Activated CD8-positive, alpha-beta memory T cell treated with anti-CD3 and anti-CD28 coated beads for 1 hour (primary cell): ENCODE measurements at regions not wholly inside any gene's neighbourhood (a gene's known extent, or its start where the extent isn't known, plus 50 kb on each side); places are given as distances from the start of the nearest gene placed in this dataset.

Source experiments
- DNase-seq, 2 donors: peaks; one replicate each; pipeline ENCODE4 v3.0.0-alpha.2; 2020; ENCODE audit warnings: low read depth in 1 of 2; ENCODE audit errors: extremely low read depth in 1 of 2

- DNase-seq = peak in 1 of 2 donors; percentile 26
These were observed 160.8 kb upstream of the TLE3 start for GRCh38 chr15:70258369-70259027.

- DNase-seq = no peak
These were observed 160.0 kb upstream of the TLE3 start for GRCh38 chr15:70257573-70258248.

DNA sequence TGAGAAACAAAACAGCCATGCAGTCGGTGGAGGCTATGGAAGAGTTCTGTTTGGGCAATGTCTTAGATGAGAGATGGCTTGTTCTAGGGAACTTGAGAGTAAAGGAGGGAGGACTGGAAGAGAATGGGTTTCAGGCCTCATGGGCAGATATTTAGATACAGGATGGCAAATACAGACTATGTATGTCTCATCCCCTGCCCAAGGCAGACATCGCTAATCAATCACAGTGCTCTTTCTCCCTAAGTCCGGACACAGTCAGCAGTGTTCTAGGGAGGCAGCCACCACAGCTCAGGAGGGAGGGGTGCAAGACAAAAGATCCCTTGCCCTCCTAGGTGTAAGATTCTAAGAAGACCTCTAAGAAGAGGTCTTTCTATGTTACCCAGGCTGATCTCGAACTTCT lies 159.3 kb upstream of the TLE3 start:
- DNase-seq = no peak

- DNase-seq = no peak
These were observed 156.7 kb upstream of the TLE3 start for GRCh38 chr15:70254311-70254869.

DNA sequence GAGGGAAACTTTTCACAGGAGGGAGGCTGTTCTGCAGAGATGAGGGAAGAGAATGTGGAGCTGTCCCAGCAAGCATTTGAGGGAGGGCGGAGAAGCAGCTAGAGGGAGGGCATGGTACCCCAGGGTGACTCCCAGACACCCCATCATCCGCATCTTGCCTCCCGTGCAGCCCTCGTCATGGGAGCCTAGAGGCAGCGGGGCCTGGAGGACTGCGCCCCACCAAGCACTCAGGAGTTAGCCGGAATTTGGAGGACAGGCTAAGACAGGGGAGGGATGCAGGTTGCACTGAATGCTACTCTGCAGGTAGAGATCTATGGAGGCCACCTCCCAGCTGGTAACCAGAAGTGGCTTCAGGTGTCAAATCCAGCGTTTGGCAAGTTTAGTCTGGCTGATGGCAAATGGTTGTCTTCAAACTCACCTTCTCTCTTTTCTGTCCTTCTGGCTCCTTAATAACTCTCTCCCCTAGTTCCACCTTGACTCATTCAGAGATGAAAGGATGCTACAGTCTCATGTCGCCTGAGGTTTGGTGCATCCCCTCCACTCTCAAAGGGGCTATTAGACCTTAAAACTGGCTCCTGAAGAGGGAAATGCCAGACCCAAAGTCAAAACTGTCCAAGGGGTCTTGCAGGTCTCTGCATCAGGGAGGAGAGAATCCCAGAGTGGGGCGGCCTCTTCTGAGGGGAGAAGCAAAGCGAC lies 155.9 kb upstream of the TLE3 start:
- no peak for DNase-seq

GRCh38 chr15:70252951-70253320 lies 155.2 kb upstream of the TLE3 start:
- no peak for DNase-seq

GRCh38 chr15:70252056-70252950 lies 154.6 kb upstream of the TLE3 start:
- DNase-seq = no peak

DNA sequence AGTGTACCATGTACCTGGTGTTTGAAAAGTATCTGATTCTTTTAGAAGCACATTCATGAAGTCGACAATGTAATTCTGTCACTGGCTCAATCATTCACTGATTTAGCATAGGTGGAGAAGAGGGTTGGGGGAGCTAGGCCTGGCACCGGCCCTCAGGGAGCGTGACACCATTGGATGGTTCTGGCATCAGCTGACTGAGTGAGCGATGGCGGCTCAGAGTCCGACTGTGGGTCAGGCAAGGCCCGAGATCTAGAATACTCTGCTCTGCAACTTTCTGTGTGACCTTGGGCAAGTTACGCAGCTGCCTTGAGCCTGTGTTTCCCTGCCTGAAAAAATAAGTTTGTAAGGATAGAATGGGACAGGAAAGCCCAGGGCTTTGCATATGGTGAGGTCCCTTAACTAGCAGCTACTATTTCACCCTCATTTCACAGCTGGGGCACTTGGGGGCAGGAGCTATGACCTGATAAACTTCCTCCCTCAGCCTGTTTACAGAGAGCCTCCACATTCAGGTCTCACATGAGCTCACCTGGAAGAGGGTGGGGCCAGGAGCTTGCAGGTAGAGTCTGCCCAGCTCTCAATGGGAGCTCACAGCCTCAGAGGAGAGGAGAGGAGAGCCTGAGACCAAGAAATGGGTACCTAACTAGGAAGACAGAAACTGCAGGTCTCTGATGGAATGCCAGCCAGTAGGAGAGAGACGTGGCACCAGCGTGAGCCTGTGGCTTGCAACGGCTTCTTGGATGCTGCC lies 153.7 kb upstream of the TLE3 start:
- no peak for DNase-seq

DNA sequence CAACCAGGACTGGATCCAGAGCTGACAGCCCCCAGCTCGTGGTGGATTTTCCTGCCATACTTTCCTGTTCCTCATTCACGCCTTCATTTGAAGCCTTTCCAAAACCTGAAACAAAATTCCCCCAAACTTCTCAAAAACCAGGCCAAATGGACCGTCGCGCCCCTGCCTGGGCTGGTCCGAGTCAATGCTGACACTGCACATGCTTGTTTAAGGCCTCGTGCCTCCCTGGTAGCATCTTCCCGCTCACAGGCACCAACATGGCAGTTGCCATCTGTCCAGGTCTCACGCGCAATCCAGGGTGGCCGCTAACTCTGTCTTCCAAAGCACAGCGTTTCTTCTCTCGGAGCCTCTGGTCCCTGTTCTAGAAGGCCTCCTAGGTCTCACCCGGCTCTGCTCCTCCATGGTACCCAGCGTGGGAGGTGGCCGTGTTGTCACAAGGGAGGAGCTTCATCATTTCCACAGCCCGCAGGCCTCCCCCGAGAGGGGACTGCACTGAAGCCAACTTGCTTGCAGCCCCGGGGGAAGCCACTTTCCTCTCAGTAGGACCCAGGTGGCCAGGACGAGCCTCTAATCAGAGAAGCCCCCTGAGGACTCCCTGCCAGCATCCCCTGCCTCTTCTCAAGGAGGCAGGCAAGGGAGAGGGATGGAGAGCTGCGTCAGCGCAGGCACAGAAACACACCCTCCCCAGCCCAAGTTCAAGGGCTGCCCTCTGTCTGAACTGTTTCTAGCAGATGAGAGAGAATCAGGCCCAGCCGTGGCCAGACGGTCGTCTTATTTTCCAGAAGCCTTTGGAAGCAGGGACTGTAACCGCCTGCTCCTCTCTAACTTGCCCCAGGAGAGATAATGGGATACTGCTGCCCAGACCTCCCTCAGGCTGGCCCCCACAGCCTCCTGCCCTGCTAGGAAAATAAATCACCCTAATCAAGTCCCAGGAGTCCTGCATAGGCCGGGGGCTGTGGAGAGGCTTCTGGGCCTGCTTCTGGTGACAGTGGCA lies 152.8 kb upstream of the TLE3 start:
- DNase-seq = no peak

GRCh38 chr15:70249616-70250015 lies 151.9 kb upstream of the TLE3 start:
- no peak for DNase-seq

DNA sequence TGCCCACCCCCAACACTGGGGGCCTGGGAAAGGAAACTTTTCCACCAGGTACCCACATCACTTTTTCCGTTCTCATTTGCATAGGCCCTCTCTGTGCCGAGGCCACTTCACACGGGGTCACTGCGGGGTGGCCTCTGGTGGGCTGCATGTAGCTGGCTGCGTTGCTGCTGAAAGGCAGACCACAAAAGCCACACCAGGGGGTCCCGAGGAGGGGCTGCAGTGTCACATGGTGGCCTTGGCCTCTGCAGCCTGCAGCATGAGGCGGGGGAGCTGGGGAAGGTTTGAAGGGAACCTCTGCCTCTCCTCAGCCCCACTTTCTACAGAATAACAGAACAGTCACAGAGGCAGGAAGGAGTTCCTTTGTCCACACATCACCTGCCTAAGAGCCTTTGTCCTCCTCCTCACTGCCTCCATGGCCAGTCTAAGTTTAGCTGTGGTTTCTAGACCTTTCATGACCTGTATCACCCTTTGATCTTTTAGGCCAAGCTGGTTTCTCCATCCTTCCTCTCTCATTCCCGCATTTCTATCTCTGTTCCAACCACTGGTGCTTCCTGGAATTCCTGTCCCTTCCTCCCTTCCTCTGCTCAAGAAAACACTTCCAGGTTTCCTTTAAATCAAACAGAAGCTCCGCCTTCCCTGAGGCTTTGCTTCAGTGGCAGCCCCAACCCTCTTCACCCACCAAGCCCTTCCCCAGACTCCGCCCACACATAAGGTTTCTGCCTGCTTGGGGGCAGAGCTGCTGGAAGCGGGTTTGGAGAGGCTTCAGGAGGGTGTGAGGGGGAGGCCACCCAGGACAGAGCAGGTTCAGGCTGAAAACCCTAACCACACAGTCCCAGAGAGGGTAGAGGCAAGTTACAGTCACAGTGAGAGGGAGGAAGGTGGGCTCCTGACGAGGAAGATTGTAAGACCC lies 150.7 kb upstream of the TLE3 start:
- DNase-seq = no peak

- DNase-seq = no peak
These were observed 149.6 kb upstream of the TLE3 start for GRCh38 chr15:70247281-70247680.

- DNase-seq = no peak
These were observed 149.0 kb upstream of the TLE3 start for GRCh38 chr15:70246623-70247220.

- no peak for DNase-seq
These were observed 148.4 kb upstream of the TLE3 start for GRCh38 chr15:70245932-70246622.

- DNase-seq = no peak
These were observed 147.3 kb upstream of the TLE3 start for GRCh38 chr15:70244978-70245542.

GRCh38 chr15:70243686-70244540 lies 146.2 kb upstream of the TLE3 start:
- DNase-seq = no peak
